ENCODE measurements at regions not wholly inside any gene's neighbourhood (a gene's known extent, or its start where the extent isn't known, plus 50 kb on each side); places are given as distances from the start of the nearest gene placed in this dataset.

DNA sequence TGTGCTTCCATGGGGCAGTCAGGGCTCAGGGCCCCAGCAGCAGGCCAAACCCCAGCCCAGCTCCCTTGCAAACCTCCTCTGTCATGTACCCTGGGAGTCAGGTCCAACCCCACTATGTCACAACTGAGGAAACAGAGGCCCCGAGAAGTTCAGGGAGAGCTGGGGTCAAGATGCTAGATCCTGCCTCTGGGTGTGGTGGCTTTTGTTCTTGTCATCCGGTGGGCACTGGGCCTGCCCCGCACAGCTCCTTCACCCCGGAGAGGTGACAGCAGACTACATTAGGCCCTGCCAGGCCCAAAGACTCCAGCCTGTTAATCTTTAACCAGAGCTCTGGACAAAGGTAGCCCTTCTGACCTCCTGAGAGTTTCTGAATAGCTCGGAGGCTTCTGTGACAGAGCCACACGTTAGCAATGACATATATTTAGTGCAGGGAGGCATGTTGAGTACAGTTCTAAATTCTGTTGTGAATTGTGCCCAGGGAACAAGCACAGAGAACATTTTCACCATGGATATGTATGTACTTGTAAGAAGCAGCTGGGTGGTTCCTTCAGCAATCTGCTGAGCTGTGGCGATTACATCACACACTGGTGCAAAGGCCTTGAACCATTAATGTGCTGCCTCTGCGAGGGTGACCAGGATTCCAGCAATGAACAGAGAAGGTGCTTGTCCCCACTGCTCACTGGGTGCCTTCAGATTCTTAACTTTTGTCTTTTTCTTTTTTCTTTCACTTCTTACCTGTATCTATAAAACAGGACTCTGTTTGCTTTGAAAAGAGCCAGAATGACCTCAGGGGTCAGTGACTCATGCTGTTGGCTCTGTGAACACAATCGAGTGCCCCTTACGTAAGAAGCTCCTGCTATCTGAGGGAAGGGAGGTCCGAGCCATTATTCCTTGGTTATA is 102.8 kb downstream of the RHOU start (continued):
- TF ChIP-seq, protein P1, sequence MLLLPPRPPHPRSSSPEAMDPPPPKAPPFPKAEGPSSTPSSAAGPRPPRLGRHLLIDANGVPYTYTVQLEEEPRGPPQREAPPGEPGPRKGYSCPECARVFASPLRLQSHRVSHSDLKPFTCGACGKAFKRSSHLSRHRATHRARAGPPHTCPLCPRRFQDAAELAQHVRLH (CRISPR knock-in tag; IDR thresholded peaks at IDR 0.05; ENCODE audit: borderline replicate concordance, low read depth) = 0 out of 2 replicates have a peak, but pooled peaks have one; percentile 11
- TF ChIP-seq HOXA9 (CRISPR knock-in tag; IDR thresholded peaks at IDR 0.05; ENCODE audit: borderline replicate concordance) (no peak), KLF13 (CRISPR knock-in tag; IDR thresholded peaks at IDR 0.05) (no peak), NCOA1 (CRISPR knock-in tag; IDR thresholded peaks at IDR 0.05) (no peak; the same call in 1 of the 2 replicates), ZMYM3 (CRISPR knock-in tag; IDR thresholded peaks at IDR 0.05) (no peak), ZNF749 (CRISPR knock-in tag; IDR thresholded peaks at IDR 0.05; ENCODE audit: borderline replicate concordance) (0 out of 2 replicates have a peak, but pooled peaks have one; percentile 77), ZMAT3 (CRISPR knock-in tag; conservative IDR thresholded peaks at IDR 0.05) (peak; percentile 84), NR2F6 (IDR thresholded peaks at IDR 0.05) (peak; percentile 98), NR2F6 (CRISPR knock-in tag; IDR thresholded peaks at IDR 0.05) (peak; percentile 98), ZKSCAN8 (CRISPR knock-in tag; IDR thresholded peaks at IDR 0.05; ENCODE audit: borderline replicate concordance) (peak; percentile 60; the same call in 1 of the 2 replicates)
- TF ChIP-seq, protein P2, sequence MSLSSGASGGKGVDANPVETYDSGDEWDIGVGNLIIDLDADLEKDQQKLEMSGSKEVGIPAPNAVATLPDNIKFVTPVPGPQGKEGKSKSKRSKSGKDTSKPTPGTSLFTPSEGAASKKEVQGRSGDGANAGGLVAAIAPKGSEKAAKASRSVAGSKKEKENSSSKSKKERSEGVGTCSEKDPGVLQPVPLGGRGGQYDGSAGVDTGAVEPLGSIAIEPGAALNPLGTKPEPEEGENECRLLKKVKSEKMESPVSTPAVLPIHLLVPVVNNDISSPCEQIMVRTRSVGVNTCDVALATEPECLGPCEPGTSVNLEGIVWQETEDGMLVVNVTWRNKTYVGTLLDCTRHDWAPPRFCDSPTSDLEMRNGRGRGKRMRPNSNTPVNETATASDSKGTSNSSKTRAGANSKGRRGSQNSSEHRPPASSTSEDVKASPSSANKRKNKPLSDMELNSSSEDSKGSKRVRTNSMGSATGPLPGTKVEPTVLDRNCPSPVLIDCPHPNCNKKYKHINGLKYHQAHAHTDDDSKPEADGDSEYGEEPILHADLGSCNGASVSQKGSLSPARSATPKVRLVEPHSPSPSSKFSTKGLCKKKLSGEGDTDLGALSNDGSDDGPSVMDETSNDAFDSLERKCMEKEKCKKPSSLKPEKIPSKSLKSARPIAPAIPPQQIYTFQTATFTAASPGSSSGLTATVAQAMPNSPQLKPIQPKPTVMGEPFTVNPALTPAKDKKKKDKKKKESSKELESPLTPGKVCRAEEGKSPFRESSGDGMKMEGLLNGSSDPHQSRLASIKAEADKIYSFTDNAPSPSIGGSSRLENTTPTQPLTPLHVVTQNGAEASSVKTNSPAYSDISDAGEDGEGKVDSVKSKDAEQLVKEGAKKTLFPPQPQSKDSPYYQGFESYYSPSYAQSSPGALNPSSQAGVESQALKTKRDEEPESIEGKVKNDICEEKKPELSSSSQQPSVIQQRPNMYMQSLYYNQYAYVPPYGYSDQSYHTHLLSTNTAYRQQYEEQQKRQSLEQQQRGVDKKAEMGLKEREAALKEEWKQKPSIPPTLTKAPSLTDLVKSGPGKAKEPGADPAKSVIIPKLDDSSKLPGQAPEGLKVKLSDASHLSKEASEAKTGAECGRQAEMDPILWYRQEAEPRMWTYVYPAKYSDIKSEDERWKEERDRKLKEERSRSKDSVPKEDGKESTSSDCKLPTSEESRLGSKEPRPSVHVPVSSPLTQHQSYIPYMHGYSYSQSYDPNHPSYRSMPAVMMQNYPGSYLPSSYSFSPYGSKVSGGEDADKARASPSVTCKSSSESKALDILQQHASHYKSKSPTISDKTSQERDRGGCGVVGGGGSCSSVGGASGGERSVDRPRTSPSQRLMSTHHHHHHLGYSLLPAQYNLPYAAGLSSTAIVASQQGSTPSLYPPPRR (CRISPR knock-in tag; IDR thresholded peaks at IDR 0.05; ENCODE audit: borderline replicate concordance) = peak; percentile 55
- TF ChIP-seq, protein P3, sequence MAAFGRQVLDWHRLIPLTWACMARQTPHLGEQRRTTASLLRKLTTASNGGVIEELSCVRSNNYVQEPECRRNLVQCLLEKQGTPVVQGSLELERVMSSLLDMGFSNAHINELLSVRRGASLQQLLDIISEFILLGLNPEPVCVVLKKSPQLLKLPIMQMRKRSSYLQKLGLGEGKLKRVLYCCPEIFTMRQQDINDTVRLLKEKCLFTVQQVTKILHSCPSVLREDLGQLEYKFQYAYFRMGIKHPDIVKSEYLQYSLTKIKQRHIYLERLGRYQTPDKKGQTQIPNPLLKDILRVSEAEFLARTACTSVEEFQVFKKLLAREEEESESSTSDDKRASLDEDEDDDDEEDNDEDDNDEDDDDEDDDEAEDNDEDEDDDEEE (CRISPR knock-in tag; IDR thresholded peaks at IDR 0.05) = no peak
- TF ChIP-seq, protein P4, sequence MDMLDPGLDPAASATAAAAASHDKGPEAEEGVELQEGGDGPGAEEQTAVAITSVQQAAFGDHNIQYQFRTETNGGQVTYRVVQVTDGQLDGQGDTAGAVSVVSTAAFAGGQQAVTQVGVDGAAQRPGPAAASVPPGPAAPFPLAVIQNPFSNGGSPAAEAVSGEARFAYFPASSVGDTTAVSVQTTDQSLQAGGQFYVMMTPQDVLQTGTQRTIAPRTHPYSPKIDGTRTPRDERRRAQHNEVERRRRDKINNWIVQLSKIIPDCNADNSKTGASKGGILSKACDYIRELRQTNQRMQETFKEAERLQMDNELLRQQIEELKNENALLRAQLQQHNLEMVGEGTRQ (IDR thresholded peaks at IDR 0.05; ENCODE audit: low read depth, low read length) = no peak
- TF ChIP-seq, protein P4 (CRISPR knock-in tag; IDR thresholded peaks at IDR 0.05; ENCODE audit: borderline replicate concordance) = no peak

Data from HepG2 (cell line).